ENCODE measurements at regions not wholly inside any gene's neighbourhood (a gene's known extent, or its start where the extent isn't known, plus 50 kb on each side); places are given as distances from the start of the nearest gene placed in this dataset.

DNA sequence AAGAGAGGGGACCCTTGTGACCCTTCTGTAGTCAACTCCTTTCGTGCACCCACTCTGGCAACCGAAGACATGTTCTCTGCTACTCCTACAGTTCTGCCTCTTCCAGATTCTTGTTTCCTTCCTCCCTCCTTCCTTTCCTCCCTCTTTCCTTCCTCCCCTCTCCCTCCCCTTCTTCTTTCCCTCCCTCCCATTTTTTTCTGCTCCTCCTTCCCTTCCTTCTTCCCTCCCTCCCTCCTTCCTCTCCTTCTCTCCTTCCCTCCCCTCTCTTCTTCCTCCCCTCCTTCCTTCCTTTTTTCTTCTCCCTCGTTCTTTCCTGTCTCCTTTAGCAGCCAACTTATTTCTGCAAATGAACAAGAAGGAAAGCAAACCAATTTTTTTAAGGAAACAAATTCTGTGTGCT is 111.5 kb downstream of the NPTX2 start:
- no peak overlapping the region for H4K5ac ChIP-seq (ENCODE audit: insufficient read length, low read depth, low read length)
- H4K91ac ChIP-seq (ENCODE audit: insufficient read length, low read depth, low read length), result no peak overlapping the region
- no peak overlapping the region for H3K14ac ChIP-seq (ENCODE audit: insufficient read depth, low read length)
- no CpG with 5 or more reads among the region's 3 CpGs for WGBS (ENCODE audit: extremely low coverage, insufficient read length, low lambda C conversion rate)
- no peak overlapping the region for H2BK20ac ChIP-seq (ENCODE audit: low read depth, low read length, poor library complexity, severe bottlenecking)
- H3K23ac ChIP-seq (ENCODE audit: insufficient read length, low read depth, low read length), result no peak overlapping the region
- H3K4me1 ChIP-seq (ENCODE audit: insufficient read depth, low read length), result peaks cover 3% of the 10 kb centered on the region; the same call in 1 of the 2 replicates
- H3K27ac Mint-ChIP-seq, result peak overlapping the region in 1 of 3 experiments; percentile 39; a peak in 1 of 7 replicates
- H3K4me3 Mint-ChIP-seq, result no peak overlapping the region
- H3K9me3 ChIP-seq (ENCODE audit: control insufficient read depth, low read depth, low read length), result no peaks in the 10 kb centered on the region
- DNase-seq, result no peak
- no peak overlapping the region for H3K18ac ChIP-seq (ENCODE audit: insufficient read length, low read depth, low read length)
- peaks cover 27 to 35% of the 10 kb centered on the region in 2 experiments for H3K4me1 Mint-ChIP-seq
- no peak overlapping the region for H3K9ac ChIP-seq (ENCODE audit: extremely low read depth, insufficient read length, low read length)
- H3K9me3 Mint-ChIP-seq, result peaks cover 4 to 7% of the 10 kb centered on the region in 2 experiments; a peak in 4 of 5 replicates
- no peak overlapping the region for H3K4me2 ChIP-seq (ENCODE audit: insufficient read depth, insufficient read length, low read length)
- no peak overlapping the region for H3K4ac ChIP-seq (ENCODE audit: low read depth, low read length)
- no peak overlapping the region for H2BK12ac ChIP-seq (ENCODE audit: insufficient read length, low read depth, low read length)
- H3K27me3 ChIP-seq (ENCODE audit: insufficient read depth, low read length), result no peaks in the 10 kb centered on the region
- H3K27me3 Mint-ChIP-seq (ENCODE audit: low read depth), result no peaks in the 10 kb centered on the region; the same call in 1 of the 2 replicates
- H2AFZ ChIP-seq (ENCODE audit: low read length), result no peak overlapping the region
- no peak overlapping the region for H2BK120ac ChIP-seq (ENCODE audit: low read depth, low read length, poor library complexity, severe bottlenecking)
- no peak overlapping the region for H3K27ac ChIP-seq (ENCODE audit: insufficient read length, low read depth, low read length)
- no peaks in the 10 kb centered on the region for H3K79me1 ChIP-seq (ENCODE audit: insufficient read depth, low read depth, low read length, poor library complexity, severe bottlenecking)
- H3T11ph ChIP-seq (ENCODE audit: low read length), result no peak overlapping the region
- H3K56ac ChIP-seq (ENCODE audit: insufficient read length, low read depth, low read length), result no peak overlapping the region
- TF ChIP-seq, protein P1, sequence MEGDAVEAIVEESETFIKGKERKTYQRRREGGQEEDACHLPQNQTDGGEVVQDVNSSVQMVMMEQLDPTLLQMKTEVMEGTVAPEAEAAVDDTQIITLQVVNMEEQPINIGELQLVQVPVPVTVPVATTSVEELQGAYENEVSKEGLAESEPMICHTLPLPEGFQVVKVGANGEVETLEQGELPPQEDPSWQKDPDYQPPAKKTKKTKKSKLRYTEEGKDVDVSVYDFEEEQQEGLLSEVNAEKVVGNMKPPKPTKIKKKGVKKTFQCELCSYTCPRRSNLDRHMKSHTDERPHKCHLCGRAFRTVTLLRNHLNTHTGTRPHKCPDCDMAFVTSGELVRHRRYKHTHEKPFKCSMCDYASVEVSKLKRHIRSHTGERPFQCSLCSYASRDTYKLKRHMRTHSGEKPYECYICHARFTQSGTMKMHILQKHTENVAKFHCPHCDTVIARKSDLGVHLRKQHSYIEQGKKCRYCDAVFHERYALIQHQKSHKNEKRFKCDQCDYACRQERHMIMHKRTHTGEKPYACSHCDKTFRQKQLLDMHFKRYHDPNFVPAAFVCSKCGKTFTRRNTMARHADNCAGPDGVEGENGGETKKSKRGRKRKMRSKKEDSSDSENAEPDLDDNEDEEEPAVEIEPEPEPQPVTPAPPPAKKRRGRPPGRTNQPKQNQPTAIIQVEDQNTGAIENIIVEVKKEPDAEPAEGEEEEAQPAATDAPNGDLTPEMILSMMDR (conservative IDR thresholded peaks at IDR 0.05), result no peak
- H3K36me3 Mint-ChIP-seq (ENCODE audit: insufficient read depth in 1 of 3, low read depth in 3 of 3), result peaks cover 4 to 8% (median 4%) of the 10 kb centered on the region in 3 experiments; a peak in 3 of 7 replicates
- no peak overlapping the region for H2BK5ac ChIP-seq (ENCODE audit: insufficient read length, low read length)
- H2BK15ac ChIP-seq (ENCODE audit: low read depth, low read length), result no peak overlapping the region
- no peak overlapping the region for H4K8ac ChIP-seq (replicated peaks; ENCODE audit: insufficient read length, low read depth, low read length)
- no peaks in the 10 kb centered on the region for H3K79me2 ChIP-seq (ENCODE audit: insufficient read depth, low read length)
- H2AK5ac ChIP-seq (ENCODE audit: insufficient read length, low read length), result no peak overlapping the region
- H4K20me1 ChIP-seq (ENCODE audit: control insufficient read depth, insufficient read depth, insufficient read length), result no peaks in the 10 kb centered on the region
- H3K23me2 ChIP-seq (ENCODE audit: insufficient read length, low read depth, low read length, poor library complexity, severe bottlenecking), result no peaks in the 10 kb centered on the region

All from H9 (cell line).